ENCODE measurements at regions not wholly inside any gene's neighbourhood (a gene's known extent, or its start where the extent isn't known, plus 50 kb on each side); places are given as distances from the start of the nearest gene placed in this dataset.

- DNase-seq (ENCODE audit: extremely low read depth, insufficient read length), result no peak
- no peaks in the 10 kb centered on the region for H3K36me3 ChIP-seq (ENCODE audit: control insufficient read depth, insufficient read depth, low read length)
- no peak for TF ChIP-seq CTCF (IDR thresholded peaks at IDR 0.05; ENCODE audit: insufficient read depth, low read length, poor library complexity, severe bottlenecking)
Measured at GRCh38 chr16:59864981-59865666, 1131.0 kb upstream of the GOT2 start.

GRCh38 chr16:59859676-59860402, 1125.7 kb upstream of the GOT2 start:
- no peaks in the 10 kb centered on the region for H3K27me3 ChIP-seq (replicated peaks; ENCODE audit: control insufficient read depth, insufficient read depth, low read length)
- H3K36me3 ChIP-seq (ENCODE audit: control insufficient read depth, insufficient read depth, low read length), result no peaks in the 10 kb centered on the region
- TF ChIP-seq CTCF (IDR thresholded peaks at IDR 0.05; ENCODE audit: insufficient read depth, low read length, poor library complexity, severe bottlenecking), result no peak
- H3K4me3 ChIP-seq (replicated peaks; ENCODE audit: low read depth, low read length), result no peak overlapping the region
- DNase-seq (ENCODE audit: extremely low read depth, insufficient read length), result no peak

More at GRCh38 chr16:59864981-59865666, 1131.0 kb upstream of the GOT2 start:
- no peaks in the 10 kb centered on the region for H3K27me3 ChIP-seq (replicated peaks; ENCODE audit: control insufficient read depth, insufficient read depth, low read length)
- no peak overlapping the region for H3K4me3 ChIP-seq (replicated peaks; ENCODE audit: low read depth, low read length)

- no peaks in the 10 kb centered on the region for H3K27me3 ChIP-seq (replicated peaks; ENCODE audit: control insufficient read depth, insufficient read depth, low read length)
- DNase-seq (ENCODE audit: extremely low read depth, insufficient read length), result no peak
- TF ChIP-seq CTCF (IDR thresholded peaks at IDR 0.05; ENCODE audit: insufficient read depth, low read length, poor library complexity, severe bottlenecking), result no peak
- H3K36me3 ChIP-seq (ENCODE audit: control insufficient read depth, insufficient read depth, low read length), result no peaks in the 10 kb centered on the region
- no peak overlapping the region for H3K4me3 ChIP-seq (replicated peaks; ENCODE audit: low read depth, low read length)
Measured at GRCh38 chr16:59854846-59855439, 1120.8 kb upstream of the GOT2 start.

GRCh38 chr16:59849716-59850115, 1115.6 kb upstream of the GOT2 start:
- no peak overlapping the region for H3K4me3 ChIP-seq (replicated peaks; ENCODE audit: low read depth, low read length)
- no peak for TF ChIP-seq CTCF (IDR thresholded peaks at IDR 0.05; ENCODE audit: insufficient read depth, low read length, poor library complexity, severe bottlenecking)
- no peaks in the 10 kb centered on the region for H3K27me3 ChIP-seq (replicated peaks; ENCODE audit: control insufficient read depth, insufficient read depth, low read length)
- DNase-seq (ENCODE audit: extremely low read depth, insufficient read length), result no peak
- no peaks in the 10 kb centered on the region for H3K36me3 ChIP-seq (ENCODE audit: control insufficient read depth, insufficient read depth, low read length)

GRCh38 chr16:59848296-59848695, 1114.2 kb upstream of the GOT2 start:
- Histone ChIP-seq H3K36me3 (ENCODE audit: control insufficient read depth, insufficient read depth, low read length) (no peaks in the 10 kb centered on the region), H3K4me3 (replicated peaks; ENCODE audit: low read depth, low read length) (no peak overlapping the region), H3K27me3 (replicated peaks; ENCODE audit: control insufficient read depth, insufficient read depth, low read length) (no peaks in the 10 kb centered on the region)
- no peak for DNase-seq (ENCODE audit: extremely low read depth, insufficient read length)
- TF ChIP-seq CTCF (IDR thresholded peaks at IDR 0.05; ENCODE audit: insufficient read depth, low read length, poor library complexity, severe bottlenecking), result no peak

Measured in GM06990 (cell line).